ENCODE measurements at regions not wholly inside any gene's neighbourhood (a gene's known extent, or its start where the extent isn't known, plus 50 kb on each side); places are given as distances from the start of the nearest gene placed in this dataset.
A peak's percentile ranks its signal among the peaks of the same experiment; 100 is the strongest.

- CTCF ChIA-PET (ENCODE audit: low intra/inter-chr PET ratio, low total read pairs): no interaction called here
- Histone ChIP-seq H3K9me3 (ENCODE audit: low read length) (peaks cover 5% of the 10 kb centered on the region), H3K9ac (ENCODE audit: insufficient read depth, low read depth, low read length) (no peak overlapping the region), H4K20me1 (ENCODE audit: insufficient read depth, low read length) (no peaks in the 10 kb centered on the region), H3K36me3 (replicated peaks in 1 of 2; ENCODE audit: control insufficient read depth in 1 of 2, insufficient read depth in 2 of 2, low read length in 2 of 2) (no peaks in the 10 kb centered on the region), H3K27ac (ENCODE audit: extremely low read length, insufficient read depth, low read length) (no peak overlapping the region), H2AFZ (ENCODE audit: low read length) (no peak overlapping the region), H3K79me2 (ENCODE audit: insufficient read depth, low read length) (no peaks in the 10 kb centered on the region), H3K4me3 (replicated peaks in 1 of 3; ENCODE audit: insufficient read depth in 1 of 3, low read depth in 2 of 3, low read length in 3 of 3) (no peak overlapping the region), H3K27me3 (ENCODE audit: control insufficient read depth in 1 of 2, insufficient read depth in 2 of 2, low read length in 2 of 2) (no peaks in the 10 kb centered on the region), H3K4me2 (ENCODE audit: low read depth, low read length) (no peak overlapping the region), H3K4me1 (ENCODE audit: insufficient read depth, low read length) (no peaks in the 10 kb centered on the region)
- in situ Hi-C loops (cut with HindIII; ENCODE audit: extremely low pct_ligation_motif_present, low pct_unique_long_range_greater_than_20kb) (no loop called here), intact Hi-C loops (cut with micrococcal nuclease; ENCODE audit: unreplicated experiment) (no loop called here)
- no peak for TF ChIP-seq KMT2B (CRISPR knock-in tag; IDR thresholded peaks at IDR 0.05)
- no peak for TF ChIP-seq RAD21 (CRISPR knock-in tag; IDR thresholded peaks at IDR 0.05)
- TF ChIP-seq SCMH1 (CRISPR knock-in tag; IDR thresholded peaks at IDR 0.05; ENCODE audit: borderline replicate concordance): no peak
- peak; percentile 53; the same call in 1 of the 2 replicates for TF ChIP-seq ATF7 (IDR thresholded peaks at IDR 0.05)
- no peak for TF ChIP-seq ATF7 (CRISPR knock-in tag; IDR thresholded peaks at IDR 0.05)
- no peak for TF ChIP-seq NR2F1 (CRISPR knock-in tag; IDR thresholded peaks at IDR 0.05)
- TF ChIP-seq HNRNPH1 (optimal IDR thresholded peaks at IDR 0.05; ENCODE audit: low read depth, low read length): no peak
- TF ChIP-seq CREB1 (IDR thresholded peaks at IDR 0.05): peak; percentile 61
- no peak for TF ChIP-seq CREB1 (CRISPR knock-in tag; IDR thresholded peaks at IDR 0.05)
- DNase-seq (ENCODE audit: low spot score) (no peak), FAIRE-seq (no peak), ATAC-seq (no peak)
- POLR2A ChIA-PET: no interaction called here
- WGBS (ENCODE audit: low lambda C conversion rate): 64% methylated on average over 2 of the region's 2 CpGs
- no TSS peak for BruUV-seq (replicated peaks)
Measured at GRCh38 chr14:61959348-61959747, 197.1 kb downstream of the SNAPC1 start.

GRCh38 chr14:61961369-61961768, 199.1 kb downstream of the SNAPC1 start:
- in situ Hi-C loops (cut with HindIII; ENCODE audit: extremely low pct_ligation_motif_present, low pct_unique_long_range_greater_than_20kb): no loop called here
- Histone ChIP-seq H4K20me1 (ENCODE audit: insufficient read depth, low read length) (no peaks in the 10 kb centered on the region), H3K4me2 (ENCODE audit: low read depth, low read length) (no peak overlapping the region), H3K36me3 (replicated peaks in 1 of 2; ENCODE audit: control insufficient read depth in 1 of 2, insufficient read depth in 2 of 2, low read length in 2 of 2) (no peaks in the 10 kb centered on the region), H3K79me2 (ENCODE audit: insufficient read depth, low read length) (no peaks in the 10 kb centered on the region), H3K9ac (ENCODE audit: insufficient read depth, low read depth, low read length) (no peak overlapping the region), H3K27me3 (ENCODE audit: control insufficient read depth in 1 of 2, insufficient read depth in 2 of 2, low read length in 2 of 2) (no peaks in the 10 kb centered on the region), H2AFZ (ENCODE audit: low read length) (no peak overlapping the region), H3K4me1 (ENCODE audit: insufficient read depth, low read length) (no peaks in the 10 kb centered on the region), H3K9me3 (ENCODE audit: low read length) (peaks cover 3% of the 10 kb centered on the region), H3K4me3 (replicated peaks in 1 of 3; ENCODE audit: insufficient read depth in 1 of 3, low read depth in 2 of 3, low read length in 3 of 3) (no peak overlapping the region), H3K27ac (ENCODE audit: extremely low read length, insufficient read depth, low read length) (no peak overlapping the region)
- TF ChIP-seq MTF2 (CRISPR knock-in tag; IDR thresholded peaks at IDR 0.05; ENCODE audit: borderline replicate concordance) (no peak), POLR2AphosphoS2 (IDR thresholded peaks at IDR 0.05; ENCODE audit: low read depth, low read length) (no peak), MEF2D (CRISPR knock-in tag; IDR thresholded peaks at IDR 0.05) (no peak), TRIM24 (CRISPR knock-in tag; IDR thresholded peaks at IDR 0.05) (no peak), JDP2 (CRISPR knock-in tag; IDR thresholded peaks at IDR 0.05; ENCODE audit: borderline replicate concordance) (no peak), ATF7 (IDR thresholded peaks at IDR 0.05) (peak; percentile 61), ATF7 (CRISPR knock-in tag; IDR thresholded peaks at IDR 0.05) (no peak)
- CTCF ChIA-PET (ENCODE audit: low intra/inter-chr PET ratio, low total read pairs): no interaction called here
- 1% methylated on average over 2 of the region's 2 CpGs for WGBS (ENCODE audit: low lambda C conversion rate)
- FAIRE-seq: no peak
- intact Hi-C loops (cut with micrococcal nuclease; ENCODE audit: unreplicated experiment): no loop called here
- no TSS peak for BruUV-seq (replicated peaks)
- ATAC-seq: no peak
- POLR2A ChIA-PET: no interaction called here
- no peak for DNase-seq (ENCODE audit: low spot score)

Measured in HepG2 (cell line).